ENCODE measurements at regions not wholly inside any gene's neighbourhood (a gene's known extent, or its start where the extent isn't known, plus 50 kb on each side); places are given as distances from the start of the nearest gene placed in this dataset.

DNA sequence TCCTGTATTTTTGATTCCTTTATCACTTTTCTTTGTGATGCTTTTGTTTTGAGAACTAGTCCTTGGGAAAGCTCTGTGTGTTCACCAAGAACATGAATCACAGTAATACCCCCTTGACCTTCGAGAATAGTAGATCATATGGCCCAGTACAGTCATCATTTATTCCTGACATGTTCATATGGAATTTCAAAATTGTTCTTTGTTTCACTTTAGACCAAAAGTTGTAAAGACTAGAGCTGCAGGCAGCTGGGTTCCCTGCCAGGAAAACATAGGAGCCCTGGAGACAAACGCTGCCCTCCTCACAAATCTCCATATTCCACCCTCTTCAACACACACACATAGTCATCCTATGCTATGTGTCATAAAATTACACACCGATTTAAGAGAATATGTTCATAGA, 621.2 kb upstream of the EYS start (continued):
- TF ChIP-seq, protein P1, sequence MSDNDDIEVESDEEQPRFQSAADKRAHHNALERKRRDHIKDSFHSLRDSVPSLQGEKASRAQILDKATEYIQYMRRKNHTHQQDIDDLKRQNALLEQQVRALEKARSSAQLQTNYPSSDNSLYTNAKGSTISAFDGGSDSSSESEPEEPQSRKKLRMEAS (CRISPR knock-in tag; IDR thresholded peaks at IDR 0.05) = no peak

DNA sequence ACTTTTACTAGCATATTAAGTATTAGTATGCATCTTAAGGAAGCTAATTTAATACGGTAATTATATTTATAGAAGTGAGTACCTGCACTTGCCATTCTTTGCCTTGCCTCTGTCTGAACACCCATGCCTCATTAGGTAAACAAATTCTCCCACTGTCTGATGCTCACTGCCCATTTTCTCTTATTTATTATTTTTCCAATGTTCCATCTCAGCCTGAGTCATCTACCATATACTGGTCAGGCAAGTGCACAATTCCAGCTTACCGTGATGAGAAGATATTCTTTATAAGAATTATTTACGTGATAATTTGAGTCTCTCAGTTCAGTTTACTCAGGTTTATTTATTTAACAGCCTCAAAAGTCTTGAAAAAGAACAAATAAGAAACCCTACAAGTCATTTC, 619.2 kb upstream of the EYS start:
- Histone ChIP-seq H3K4me2 (ENCODE audit: insufficient read depth, low read length) (no peak overlapping the region), H3K27me3 (ENCODE audit: control insufficient read depth in 2 of 2, insufficient read depth in 2 of 2, low read length in 2 of 2) (no peaks in the 10 kb centered on the region), H2AFZ (ENCODE audit: low read depth, low read length) (no peak overlapping the region), H3K9ac (ENCODE audit: insufficient read depth in 1 of 2, low read depth in 2 of 2, low read length in 2 of 2) (no peak overlapping the region), H3K79me2 (ENCODE audit: control insufficient read depth, insufficient read depth, low read length) (no peaks in the 10 kb centered on the region), H3K4me3 (no peak overlapping the region), H3K4me1 (replicated peaks in 1 of 2; ENCODE audit: control insufficient read depth in 2 of 2, insufficient read depth in 2 of 2, low read length in 2 of 2) (no peaks in the 10 kb centered on the region), H3K9me1 (ENCODE audit: control insufficient read depth, insufficient read depth, low read length) (no peaks in the 10 kb centered on the region), H4K20me1 (replicated peaks; ENCODE audit: control insufficient read depth, insufficient read depth, low read length) (no peaks in the 10 kb centered on the region), H3K36me3 (ENCODE audit: control insufficient read depth, insufficient read depth, low read length) (no peaks in the 10 kb centered on the region), H3K27ac (ENCODE audit: extremely low read depth, low read depth, low read length) (no peak overlapping the region), H3K9me3 (replicated peaks; ENCODE audit: control insufficient read depth, insufficient read depth, low read depth, low read length) (no peaks in the 10 kb centered on the region; the same call in 1 of the 2 replicates)
- no TSS peak for BruUV-seq (replicated peaks)
- TF ChIP-seq JUN (IDR thresholded peaks at IDR 0.05; ENCODE audit: borderline replicate concordance, low read depth, low read length) = no peak
- TF ChIP-seq JUN (CRISPR knock-in tag; IDR thresholded peaks at IDR 0.05; ENCODE audit: borderline replicate concordance) = no peak
- no peak for TF ChIP-seq ZFP1 (CRISPR knock-in tag; IDR thresholded peaks at IDR 0.05)
- TF ChIP-seq, protein P2, sequence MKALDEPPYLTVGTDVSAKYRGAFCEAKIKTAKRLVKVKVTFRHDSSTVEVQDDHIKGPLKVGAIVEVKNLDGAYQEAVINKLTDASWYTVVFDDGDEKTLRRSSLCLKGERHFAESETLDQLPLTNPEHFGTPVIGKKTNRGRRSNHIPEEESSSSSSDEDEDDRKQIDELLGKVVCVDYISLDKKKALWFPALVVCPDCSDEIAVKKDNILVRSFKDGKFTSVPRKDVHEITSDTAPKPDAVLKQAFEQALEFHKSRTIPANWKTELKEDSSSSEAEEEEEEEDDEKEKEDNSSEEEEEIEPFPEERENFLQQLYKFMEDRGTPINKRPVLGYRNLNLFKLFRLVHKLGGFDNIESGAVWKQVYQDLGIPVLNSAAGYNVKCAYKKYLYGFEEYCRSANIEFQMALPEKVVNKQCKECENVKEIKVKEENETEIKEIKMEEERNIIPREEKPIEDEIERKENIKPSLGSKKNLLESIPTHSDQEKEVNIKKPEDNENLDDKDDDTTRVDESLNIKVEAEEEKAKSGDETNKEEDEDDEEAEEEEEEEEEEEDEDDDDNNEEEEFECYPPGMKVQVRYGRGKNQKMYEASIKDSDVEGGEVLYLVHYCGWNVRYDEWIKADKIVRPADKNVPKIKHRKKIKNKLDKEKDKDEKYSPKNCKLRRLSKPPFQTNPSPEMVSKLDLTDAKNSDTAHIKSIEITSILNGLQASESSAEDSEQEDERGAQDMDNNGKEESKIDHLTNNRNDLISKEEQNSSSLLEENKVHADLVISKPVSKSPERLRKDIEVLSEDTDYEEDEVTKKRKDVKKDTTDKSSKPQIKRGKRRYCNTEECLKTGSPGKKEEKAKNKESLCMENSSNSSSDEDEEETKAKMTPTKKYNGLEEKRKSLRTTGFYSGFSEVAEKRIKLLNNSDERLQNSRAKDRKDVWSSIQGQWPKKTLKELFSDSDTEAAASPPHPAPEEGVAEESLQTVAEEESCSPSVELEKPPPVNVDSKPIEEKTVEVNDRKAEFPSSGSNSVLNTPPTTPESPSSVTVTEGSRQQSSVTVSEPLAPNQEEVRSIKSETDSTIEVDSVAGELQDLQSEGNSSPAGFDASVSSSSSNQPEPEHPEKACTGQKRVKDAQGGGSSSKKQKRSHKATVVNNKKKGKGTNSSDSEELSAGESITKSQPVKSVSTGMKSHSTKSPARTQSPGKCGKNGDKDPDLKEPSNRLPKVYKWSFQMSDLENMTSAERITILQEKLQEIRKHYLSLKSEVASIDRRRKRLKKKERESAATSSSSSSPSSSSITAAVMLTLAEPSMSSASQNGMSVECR (CRISPR knock-in tag; IDR thresholded peaks at IDR 0.05) = no peak
- no peak for TF ChIP-seq ELF2 (CRISPR knock-in tag; IDR thresholded peaks at IDR 0.05)
- DNase-seq (ENCODE audit: extremely low read depth in 1 of 4, low spot score in 3 of 4) = no peak
- intact Hi-C loops (cut with micrococcal nuclease) (no loop called here), in situ Hi-C loops (cut with MboI) (no loop called here)
- WGBS (ENCODE audit: insufficient coverage, low coverage, missing lambda C conversion rate) = 0% methylated on average over 3 of the region's 3 CpGs
- no peak for ATAC-seq
- CTCF ChIA-PET (ENCODE audit: low intra/inter-chr PET ratio) = no interaction called here
- no peak for FAIRE-seq
- POLR2A ChIA-PET = no interaction called here

Data from K562 (cell line).